Lung (tissue), 11 donors: ENCODE measurements at regions not wholly inside any gene's neighbourhood (a gene's known extent, or its start where the extent isn't known, plus 50 kb on each side); places are given as distances from the start of the nearest gene placed in this dataset.

Experiments used
- ATAC-seq: fragments of 200-7000 bp; cut with Tn5 transposase; one replicate; pipeline ENCODE4 v1.9.1; 2020; ENCODE audit warnings: moderate number of reproducible peaks; ENCODE audit not compliant: insufficient read depth, low FRiP score
- DNase-seq, 3 donors: peaks; one replicate each; pipeline ENCODE4 v3.0.0-alpha.2; 2013 to 2017
- H3K27ac ChIP-seq, 2 donors: one replicate each; pipeline ENCODE4 v1.5.1; 2013; ENCODE audit warnings: mild to moderate bottlenecking in 2 of 2, moderate library complexity in 2 of 2, control low read depth in 1 of 2, inconsistent platforms in 1 of 2, low read depth in 1 of 2, low read length in 1 of 2
- H3K27me3 ChIP-seq, 3 donors: one replicate each; pipeline ENCODE4 v1.5.1; 2013; ENCODE audit warnings: low read length in 2 of 3; ENCODE audit not compliant: control insufficient read depth in 3 of 3, insufficient read depth in 3 of 3
- H3K36me3 ChIP-seq, 4 donors: one replicate each; pipeline ENCODE4 v1.5.1; 2013; ENCODE audit warnings: low read length in 4 of 4, mild to moderate bottlenecking in 1 of 4, moderate library complexity in 1 of 4; ENCODE audit not compliant: control insufficient read depth in 4 of 4, insufficient read depth in 4 of 4
- H3K4me1 ChIP-seq, 5 donors: one replicate each; pipeline ENCODE4 v1.5.1; 2013; ENCODE audit warnings: low read length in 5 of 5, mild to moderate bottlenecking in 2 of 5, moderate library complexity in 1 of 5; ENCODE audit not compliant: control insufficient read depth in 5 of 5, insufficient read depth in 5 of 5
- H3K4me3 ChIP-seq: one replicate; pipeline ENCODE4 v1.5.1; 2013; ENCODE audit warnings: mild to moderate bottlenecking, control low read depth, moderate library complexity
- H3K9ac ChIP-seq, 2 donors: one replicate each; pipeline ENCODE4 v1.5.1; 2013; ENCODE audit warnings: low read length in 2 of 2, control low read depth in 1 of 2; ENCODE audit not compliant: insufficient read depth in 1 of 2
- H3K9me3 ChIP-seq, 4 donors: one replicate each; pipeline ENCODE4 v1.5.1; 2013; ENCODE audit warnings: low read length in 3 of 4, mild to moderate bottlenecking in 1 of 4, moderate library complexity in 1 of 4; ENCODE audit not compliant: control insufficient read depth in 4 of 4, insufficient read depth in 3 of 4
- CTCF ChIP-seq: IDR thresholded peaks from 2 replicates; pipeline ENCODE4 v1.5.1; 2012; ENCODE audit warnings: mild to moderate bottlenecking; ENCODE audit errors: control extremely low read depth, extremely low read depth
- WGBS, 2 donors: extraction: QIAGEN DNeasy Blood & Tissue Kit; methylation state at CpG; one replicate each; pipeline ENCODE4 v1.1.7; 2013; 5-methylcytosine and 5-hydroxymethylcytosine counted together
- donor health status: control.
- donor health status: control.
- donor health status: Bipolar disorder and iron deficiency.
- donor health status: healthy.
- donor health status: DM: yes; HTN: yes; CAD: no.

DNA sequence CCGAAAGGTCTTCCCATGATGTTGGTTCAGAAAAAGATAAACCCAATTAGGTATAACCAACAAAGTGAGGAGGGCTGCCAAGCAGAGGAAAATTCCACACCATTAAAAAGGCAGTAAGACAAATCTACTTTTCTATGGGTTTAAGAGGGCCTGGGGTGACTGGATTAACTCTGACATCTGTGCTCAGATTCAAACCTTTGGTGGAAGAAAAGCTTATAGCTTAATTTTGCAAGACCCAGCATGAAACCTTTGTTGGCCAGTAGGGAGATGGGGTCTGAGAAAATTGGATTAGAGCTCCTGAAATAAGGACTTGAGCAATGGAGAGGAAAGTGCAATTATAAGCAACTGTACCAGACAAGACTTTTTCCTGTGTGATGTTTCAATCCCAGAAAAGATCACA lies 104.2 kb downstream of the KDR start:
- Histone ChIP-seq H3K9me3 (no peaks in the 10 kb centered on the region), H3K36me3 (no peaks in the 10 kb centered on the region), H3K27ac (no peak overlapping the region), H3K27me3 (no peaks in the 10 kb centered on the region), H3K9ac (no peak overlapping the region), H3K4me1 (no peaks in the 10 kb centered on the region), H3K4me3 (no peak overlapping the region)
- 96 to 97% methylated on average over 1 of the region's 1 CpG for whole genome bisulfite sequencing, 2 donors
- ATAC-seq = no peak
- DNase-seq = no peak
- TF ChIP-seq CTCF = no peak

DNA sequence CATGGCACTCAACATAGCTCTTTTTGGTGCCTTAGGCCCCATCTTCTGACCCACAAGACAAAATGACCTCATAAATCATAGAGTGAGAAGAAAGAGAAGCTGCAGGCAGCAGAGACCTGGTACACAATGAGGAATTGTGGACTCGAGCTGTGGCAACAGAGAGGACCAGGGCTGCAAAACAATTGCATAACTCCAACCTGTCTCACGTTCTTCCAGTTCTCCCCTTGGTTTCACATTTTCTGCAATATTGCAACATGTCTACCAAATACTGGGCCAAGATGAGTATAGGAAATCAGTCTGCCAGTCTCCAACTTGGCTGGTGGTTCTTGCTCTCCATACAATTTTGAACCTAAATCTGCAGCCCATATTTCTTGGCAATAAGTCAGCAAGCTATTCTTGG lies 105.3 kb downstream of the KDR start:
- 46 to 69% methylated on average over 2 of the region's 2 CpGs for WGBS, 2 donors

GRCh38 chr4:55018978-55019377 lies 106.4 kb downstream of the KDR start:
- Histone ChIP-seq H3K27ac (no peak overlapping the region), H3K9me3 (no peaks in the 10 kb centered on the region), H3K4me3 (no peak overlapping the region), H3K9ac (no peak overlapping the region), H3K27me3 (no peaks in the 10 kb centered on the region), H3K36me3 (no peaks in the 10 kb centered on the region), H3K4me1 (no peaks in the 10 kb centered on the region)
- no peak for TF ChIP-seq CTCF
- DNase-seq (no peak), ATAC-seq (no peak)
- WGBS, 2 donors = 68 to 75% methylated on average over 2 of the region's 2 CpGs

More for the DNA sequence above, 105.3 kb downstream of the KDR start:
- no peaks in the 10 kb centered on the region for H3K4me1 ChIP-seq
- no peak overlapping the region for H3K4me3 ChIP-seq
- H3K36me3 ChIP-seq = no peaks in the 10 kb centered on the region
- TF ChIP-seq CTCF = no peak
- no peak overlapping the region for H3K27ac ChIP-seq
- H3K9ac ChIP-seq = no peak overlapping the region
- no peaks in the 10 kb centered on the region for H3K9me3 ChIP-seq
- ATAC-seq (no peak), DNase-seq (no peak)
- no peaks in the 10 kb centered on the region for H3K27me3 ChIP-seq

DNA sequence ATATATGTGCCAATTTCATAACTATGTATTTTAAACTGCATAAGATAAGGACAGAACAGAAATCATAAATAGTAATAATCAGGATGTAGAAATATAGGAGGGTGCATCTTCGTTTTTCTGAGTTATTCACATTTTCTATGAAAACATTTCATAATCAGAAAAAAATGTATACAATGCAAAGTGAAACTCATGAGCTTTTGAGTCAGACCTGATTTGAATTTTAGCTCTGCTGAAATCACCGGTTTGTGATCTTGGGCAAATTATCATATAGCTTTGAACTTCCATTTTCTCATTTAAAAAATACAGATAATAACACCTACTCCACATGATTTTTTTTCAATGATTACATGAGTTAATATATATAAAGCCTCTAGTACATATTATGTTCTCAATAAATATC lies 106.9 kb downstream of the KDR start:
- WGBS, 2 donors = 77 to 78% methylated on average over 2 of the region's 2 CpGs
- H3K27me3 ChIP-seq = no peaks in the 10 kb centered on the region
- H3K9me3 ChIP-seq = no peaks in the 10 kb centered on the region
- no peak for DNase-seq
- H3K4me3 ChIP-seq = no peak overlapping the region
- no peaks in the 10 kb centered on the region for H3K36me3 ChIP-seq
- ATAC-seq = no peak
- no peak for TF ChIP-seq CTCF
- no peaks in the 10 kb centered on the region for H3K4me1 ChIP-seq
- H3K9ac ChIP-seq = no peak overlapping the region
- no peak overlapping the region for H3K27ac ChIP-seq
